H1 (cell line): ENCODE measurements at regions not wholly inside any gene's neighbourhood (a gene's known extent, or its start where the extent isn't known, plus 50 kb on each side); places are given as distances from the start of the nearest gene placed in this dataset.

Experiments
- BACH1 ChIP-seq: IDR thresholded peaks from 2 replicates; pipeline ENCODE4 v1.6.1; 2012; ENCODE audit warnings: low read length, improper control_type of control experiment
- GABPA ChIP-seq: IDR thresholded peaks from 2 replicates; pipeline ENCODE4 v1.6.1; 2011; ENCODE audit warnings: mild to moderate bottlenecking, low read length, moderate library complexity, borderline replicate concordance; ENCODE audit not compliant: insufficient read depth
- HDAC2 ChIP-seq, 2 experiments: fragments of 300-600 bp in 1 of 2; sonication (generic) in 1 of 2; IDR thresholded peaks; 2 replicates each; pipeline ENCODE4 v1.6.1; 2011 to 2012; ENCODE audit warnings: low read depth in 2 of 2, low read length in 2 of 2, mild to moderate bottlenecking in 2 of 2, moderate library complexity in 2 of 2, borderline replicate concordance in 1 of 2, inconsistent platforms in 1 of 2

DNA sequence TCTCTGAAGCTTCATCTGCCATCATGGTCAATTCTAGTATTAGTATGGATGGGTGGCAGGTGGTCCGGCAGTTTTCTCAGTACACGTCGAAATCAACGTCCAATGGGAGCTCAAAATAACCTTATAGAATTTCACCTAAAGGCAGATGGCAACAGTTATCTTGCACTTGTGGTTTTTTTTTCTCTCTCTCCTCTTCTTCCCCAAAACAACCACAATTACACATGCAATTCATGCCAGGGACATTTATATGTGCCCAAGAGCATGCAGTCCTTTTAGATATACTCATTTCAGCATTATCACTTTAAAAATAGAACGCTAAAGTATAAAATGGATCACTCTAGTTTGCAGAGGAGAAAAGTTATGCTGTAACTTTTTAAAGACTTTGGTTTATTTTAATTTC lies 1428.9 kb upstream of the WWC1 start (continued):
- TF ChIP-seq HDAC2 (IDR thresholded peaks at IDR 0.05; ENCODE audit: borderline replicate concordance in 1 of 2, low read depth in 2 of 2, low read length in 2 of 2), result no peak
- no peak for TF ChIP-seq GABPA
- no peak for TF ChIP-seq BACH1
- TF ChIP-seq, all 59 proteins: peak for 0
